ENCODE measurements at regions not wholly inside any gene's neighbourhood (a gene's known extent, or its start where the extent isn't known, plus 50 kb on each side); places are given as distances from the start of the nearest gene placed in this dataset.

DNA sequence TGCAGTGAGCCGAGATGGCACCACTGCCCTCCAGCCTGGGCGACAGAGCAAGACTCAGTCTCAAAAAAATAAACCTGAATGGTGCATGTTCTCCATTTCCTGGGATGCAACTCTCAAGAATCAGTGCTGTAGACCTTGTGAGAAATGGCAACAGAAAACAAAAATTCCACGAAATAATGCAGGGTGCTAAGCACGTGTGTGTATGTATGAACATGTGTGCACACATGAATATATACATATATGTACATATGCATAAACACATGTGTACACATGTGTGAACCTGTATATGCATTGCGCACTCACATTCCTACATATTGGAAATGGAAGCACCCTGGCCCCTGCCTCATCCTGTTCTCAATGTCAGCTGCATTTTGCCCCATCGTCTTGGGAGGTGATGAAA lies 548.5 kb downstream of the TCERG1L start:
- H3K27me3 ChIP-seq: peaks cover 0 to 23% of the 10 kb centered on the region in 2 donors
- intact Hi-C loops (cut with DNase I; ENCODE audit: low total_unique reads): no loop called here
- no peak overlapping the region for H3K27ac ChIP-seq
- no peak overlapping the region for H3K4me3 ChIP-seq
- TF ChIP-seq, protein P1, sequence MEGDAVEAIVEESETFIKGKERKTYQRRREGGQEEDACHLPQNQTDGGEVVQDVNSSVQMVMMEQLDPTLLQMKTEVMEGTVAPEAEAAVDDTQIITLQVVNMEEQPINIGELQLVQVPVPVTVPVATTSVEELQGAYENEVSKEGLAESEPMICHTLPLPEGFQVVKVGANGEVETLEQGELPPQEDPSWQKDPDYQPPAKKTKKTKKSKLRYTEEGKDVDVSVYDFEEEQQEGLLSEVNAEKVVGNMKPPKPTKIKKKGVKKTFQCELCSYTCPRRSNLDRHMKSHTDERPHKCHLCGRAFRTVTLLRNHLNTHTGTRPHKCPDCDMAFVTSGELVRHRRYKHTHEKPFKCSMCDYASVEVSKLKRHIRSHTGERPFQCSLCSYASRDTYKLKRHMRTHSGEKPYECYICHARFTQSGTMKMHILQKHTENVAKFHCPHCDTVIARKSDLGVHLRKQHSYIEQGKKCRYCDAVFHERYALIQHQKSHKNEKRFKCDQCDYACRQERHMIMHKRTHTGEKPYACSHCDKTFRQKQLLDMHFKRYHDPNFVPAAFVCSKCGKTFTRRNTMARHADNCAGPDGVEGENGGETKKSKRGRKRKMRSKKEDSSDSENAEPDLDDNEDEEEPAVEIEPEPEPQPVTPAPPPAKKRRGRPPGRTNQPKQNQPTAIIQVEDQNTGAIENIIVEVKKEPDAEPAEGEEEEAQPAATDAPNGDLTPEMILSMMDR (IDR thresholded peaks at IDR 0.05): no peak
- no peak for TF ChIP-seq POLR2A (IDR thresholded peaks at IDR 0.05)
- TF ChIP-seq POLR2AphosphoS5 (IDR thresholded peaks at IDR 0.05): no peak
- peaks cover 11 to 21% of the 10 kb centered on the region in 2 donors for H3K9me3 ChIP-seq
- no peaks in the 10 kb centered on the region for H3K36me3 ChIP-seq
- DNase-seq (ENCODE audit: low spot score in 2 of 2): no peak
- H3K4me1 ChIP-seq: no peaks in the 10 kb centered on the region

DNA sequence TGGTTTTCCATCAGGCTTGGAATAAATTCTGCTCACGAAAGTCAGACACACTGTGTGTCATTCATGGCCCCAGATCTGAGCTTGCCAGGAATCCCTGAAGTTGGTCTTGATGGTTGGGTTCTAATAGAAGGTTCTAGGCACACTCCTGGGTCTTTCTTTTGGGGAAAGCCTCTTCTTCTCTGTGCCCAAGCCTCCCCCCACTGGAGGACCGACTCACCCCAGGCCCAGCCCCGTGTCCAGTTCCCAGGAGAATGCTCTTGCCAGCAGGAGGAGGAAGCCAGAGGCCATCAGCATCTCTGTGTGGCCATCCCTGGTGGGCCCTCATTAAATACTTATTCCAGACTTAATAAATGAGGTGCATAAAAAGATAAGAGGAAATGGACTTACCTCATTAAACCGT lies 548.0 kb downstream of the TCERG1L start:
- no peak for DNase-seq (ENCODE audit: low spot score in 2 of 2)
- H3K4me1 ChIP-seq: no peaks in the 10 kb centered on the region
- H3K27me3 ChIP-seq: peaks cover 0 to 19% of the 10 kb centered on the region in 2 donors
- no peak overlapping the region for H3K27ac ChIP-seq
- intact Hi-C loops (cut with DNase I; ENCODE audit: low total_unique reads): no loop called here
- H3K36me3 ChIP-seq: no peaks in the 10 kb centered on the region
- H3K4me3 ChIP-seq: no peak overlapping the region
- H3K9me3 ChIP-seq: peaks cover 11 to 25% of the 10 kb centered on the region in 2 donors
- TF ChIP-seq, protein P1 (IDR thresholded peaks at IDR 0.05): no peak
- TF ChIP-seq POLR2A (IDR thresholded peaks at IDR 0.05): no peak
- no peak for TF ChIP-seq POLR2AphosphoS5 (IDR thresholded peaks at IDR 0.05)

DNA sequence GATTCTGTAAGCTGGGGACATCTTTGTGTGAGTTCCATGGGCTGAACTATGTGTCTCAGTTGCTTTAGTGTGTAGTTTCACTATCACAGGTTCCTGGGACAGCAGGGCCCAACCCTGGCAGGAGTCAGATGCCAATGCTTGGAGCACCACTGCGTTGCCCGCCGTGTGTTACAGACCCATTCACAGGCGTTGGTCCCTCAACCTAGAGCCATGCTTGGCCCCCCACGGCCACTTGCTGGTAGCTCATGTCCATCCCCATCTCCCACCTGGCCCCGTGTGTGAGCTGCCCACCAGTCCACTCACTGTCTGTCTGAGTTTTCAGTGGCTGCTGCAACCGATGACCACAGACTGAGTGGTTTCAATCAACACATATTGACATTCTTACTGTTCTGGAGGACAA lies 546.9 kb downstream of the TCERG1L start:
- intact Hi-C loops (cut with DNase I; ENCODE audit: low total_unique reads): no loop called here
- no peak for DNase-seq (ENCODE audit: low spot score in 2 of 2)
- Histone ChIP-seq H3K4me3 (no peak overlapping the region), H3K36me3 (no peaks in the 10 kb centered on the region), H3K27ac (no peak overlapping the region), H3K27me3 (peaks cover 0 to 20% of the 10 kb centered on the region in 2 donors), H3K4me1 (no peaks in the 10 kb centered on the region), H3K9me3 (peaks cover 11 to 33% of the 10 kb centered on the region in 2 donors)
- TF ChIP-seq, protein P1 (IDR thresholded peaks at IDR 0.05): no peak
- TF ChIP-seq POLR2A (IDR thresholded peaks at IDR 0.05): no peak
- no peak for TF ChIP-seq POLR2AphosphoS5 (IDR thresholded peaks at IDR 0.05)

DNA sequence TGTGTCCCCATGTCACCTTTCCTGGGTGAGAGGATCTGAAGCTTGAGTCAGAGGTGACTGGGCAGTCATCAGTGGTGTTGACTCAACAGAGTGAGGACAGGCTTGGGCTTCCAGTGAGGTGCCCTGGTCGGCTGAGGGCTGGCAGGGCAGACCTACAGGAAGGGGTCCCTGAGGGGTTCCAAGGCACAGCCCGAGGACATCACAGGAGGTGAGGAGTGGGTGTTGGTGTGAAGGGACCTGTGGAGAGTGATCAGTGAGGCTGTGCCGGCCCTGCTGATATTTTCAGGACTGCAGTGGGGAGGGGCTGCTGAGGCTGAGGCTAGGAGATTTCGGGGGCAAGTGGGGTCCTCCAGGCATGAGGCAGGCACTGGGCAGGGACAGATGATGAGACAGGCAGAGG lies 545.5 kb downstream of the TCERG1L start:
- Histone ChIP-seq H3K4me3 (no peak overlapping the region), H3K9me3 (peaks cover 11 to 33% of the 10 kb centered on the region in 2 donors), H3K27ac (no peak overlapping the region), H3K27me3 (peaks cover 0 to 29% of the 10 kb centered on the region in 2 donors), H3K36me3 (no peaks in the 10 kb centered on the region), H3K4me1 (no peaks in the 10 kb centered on the region)
- intact Hi-C loops (cut with DNase I; ENCODE audit: low total_unique reads): no loop called here
- DNase-seq (ENCODE audit: low spot score in 2 of 2): no peak
- TF ChIP-seq POLR2A (IDR thresholded peaks at IDR 0.05) (no peak), POLR2AphosphoS5 (IDR thresholded peaks at IDR 0.05) (no peak)
- TF ChIP-seq, protein P1 (IDR thresholded peaks at IDR 0.05): no peak

DNA sequence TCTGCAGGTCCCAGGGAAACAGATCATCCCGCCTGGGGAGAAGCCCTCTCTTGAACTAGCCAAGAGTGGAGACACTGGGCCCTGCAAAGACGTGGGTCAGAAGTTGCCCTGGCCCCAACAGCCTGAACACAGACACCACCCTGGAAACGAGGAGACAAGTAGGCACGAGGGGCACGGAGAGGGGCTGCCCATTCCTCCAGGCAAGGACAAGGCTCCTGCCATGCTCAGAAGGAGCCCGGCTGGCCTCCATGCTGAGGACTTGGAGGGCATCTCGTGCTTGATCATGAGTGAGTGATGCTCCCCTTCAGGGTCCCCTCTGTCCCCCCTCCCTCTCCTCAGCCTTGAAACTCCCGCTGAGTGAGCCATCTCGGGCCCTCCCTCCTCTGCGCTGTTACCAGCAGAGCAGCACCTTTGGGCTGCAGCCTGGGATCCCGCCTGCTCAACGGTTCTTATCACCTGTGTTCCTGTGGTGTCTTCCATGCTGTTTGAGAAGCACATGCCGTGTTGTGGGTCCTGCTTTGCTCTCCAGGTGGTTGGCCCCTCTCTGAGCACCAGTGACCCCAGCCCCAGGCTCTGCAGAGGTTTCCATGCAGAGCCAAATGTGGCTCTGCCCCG lies 544.3 kb downstream of the TCERG1L start:
- no peak overlapping the region for H3K27ac ChIP-seq
- no peak overlapping the region for H3K4me3 ChIP-seq
- no peaks in the 10 kb centered on the region for H3K36me3 ChIP-seq
- H3K27me3 ChIP-seq: peaks cover 0 to 31% of the 10 kb centered on the region in 2 donors
- intact Hi-C loops (cut with DNase I; ENCODE audit: low total_unique reads): no loop called here
- DNase-seq (ENCODE audit: low spot score in 2 of 2): no peak
- no peak for TF ChIP-seq POLR2A (IDR thresholded peaks at IDR 0.05)
- TF ChIP-seq, protein P1 (IDR thresholded peaks at IDR 0.05): no peak
- no peak for TF ChIP-seq POLR2AphosphoS5 (IDR thresholded peaks at IDR 0.05)
- no peaks in the 10 kb centered on the region for H3K4me1 ChIP-seq
- peaks cover 11 to 33% of the 10 kb centered on the region in 2 donors for H3K9me3 ChIP-seq
